G401.6 (cell line): ENCODE measurements at regions not wholly inside any gene's neighbourhood (a gene's known extent, or its start where the extent isn't known, plus 50 kb on each side); places are given as distances from the start of the nearest gene placed in this dataset.
"Not testable (repeated sequence)": the region's sequence is repeated elsewhere in the genome, so short reads cannot be mapped to it uniquely, and the experiment has no call there.

Experiments used
- FAIRE-seq: peaks from 2 replicates; lab custom pipeline; 2012; peaks lifted over from hg19 to GRCh38; lab: Jason Lieb, UNC

- FAIRE-seq, result no peak
Observed at GRCh38 chr5:164119806-164120447, 614.5 kb downstream of the MAT2B start.

DNA sequence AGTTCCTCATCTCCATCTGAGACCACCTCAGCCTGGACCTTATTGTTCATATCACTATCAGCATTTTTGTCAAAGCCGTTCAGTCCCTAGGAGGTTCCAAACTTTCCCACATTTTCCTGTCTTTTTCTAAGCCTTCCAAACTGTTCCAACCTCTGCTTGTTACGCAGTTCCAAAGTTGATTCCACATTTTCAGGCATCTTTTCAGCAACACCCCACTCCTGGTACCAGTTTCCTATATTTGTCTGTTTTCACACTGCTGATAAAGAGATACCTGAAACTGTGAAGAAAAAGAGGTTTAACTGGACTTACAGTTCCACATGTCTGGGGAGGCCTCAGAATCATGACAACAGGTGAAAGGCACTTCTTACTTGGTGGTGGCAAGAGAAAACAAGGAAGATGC, 622.1 kb downstream of the MAT2B start:
- FAIRE-seq, result no peak

DNA sequence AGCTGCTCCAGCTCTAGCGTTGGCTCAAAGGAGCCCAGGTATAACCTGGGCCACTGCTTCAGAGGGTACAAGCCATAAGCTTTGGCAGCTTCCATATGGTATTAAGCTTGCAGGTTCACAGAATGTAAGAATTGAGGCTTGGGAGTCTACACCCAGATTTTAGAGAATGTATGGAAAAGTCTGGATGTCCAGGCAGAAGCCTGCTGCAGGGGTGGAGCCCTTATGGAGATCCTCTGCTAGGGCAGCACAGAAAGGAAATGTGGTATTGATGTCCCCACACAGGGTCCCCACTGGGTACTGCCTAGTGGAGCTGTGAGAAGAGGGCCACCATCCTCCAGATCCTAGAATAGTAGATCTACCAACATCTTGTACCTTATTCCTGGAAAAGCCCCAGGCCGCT, 626.9 kb downstream of the MAT2B start:
- no peak for FAIRE-seq

GRCh38 chr5:164137095-164137494, 631.7 kb downstream of the MAT2B start:
- FAIRE-seq, result no peak

DNA sequence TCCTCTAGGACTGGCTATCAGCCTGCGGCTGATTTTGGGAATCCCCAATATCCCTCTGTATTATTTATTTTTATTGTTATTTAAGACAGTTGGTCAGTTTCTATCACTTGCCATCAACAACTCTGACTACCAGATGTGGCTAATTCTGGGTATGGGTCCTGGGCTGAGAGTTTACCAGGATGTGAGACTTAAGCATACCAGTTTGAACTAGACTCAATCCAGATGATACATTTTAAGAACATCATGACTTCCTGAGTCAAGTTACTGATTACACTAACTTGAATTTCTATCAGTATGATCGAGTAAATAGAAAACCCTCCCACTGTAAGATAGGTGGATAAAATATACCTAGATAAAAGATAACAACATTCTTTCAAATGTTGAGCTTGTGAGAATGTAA, 634.0 kb downstream of the MAT2B start:
- FAIRE-seq, result no peak

DNA sequence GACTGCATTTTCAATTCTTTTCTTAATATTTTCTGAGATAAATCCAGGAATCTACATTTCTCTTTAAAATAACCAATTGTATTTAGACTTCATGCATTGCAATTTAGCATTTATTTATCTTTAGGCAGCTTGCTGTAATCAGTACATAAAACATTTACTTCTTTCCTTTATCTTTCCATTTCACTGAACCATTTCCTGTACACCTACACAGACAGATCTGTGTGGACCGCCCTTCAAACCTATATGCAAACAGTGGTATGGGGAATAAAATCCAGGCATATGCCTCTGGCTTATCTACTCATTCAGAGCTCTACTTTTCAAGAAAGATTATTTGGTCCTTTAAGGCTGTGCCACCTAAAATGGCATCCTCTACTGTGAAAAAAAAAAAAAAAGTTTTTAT, 640.0 kb downstream of the MAT2B start:
- no peak for FAIRE-seq

DNA sequence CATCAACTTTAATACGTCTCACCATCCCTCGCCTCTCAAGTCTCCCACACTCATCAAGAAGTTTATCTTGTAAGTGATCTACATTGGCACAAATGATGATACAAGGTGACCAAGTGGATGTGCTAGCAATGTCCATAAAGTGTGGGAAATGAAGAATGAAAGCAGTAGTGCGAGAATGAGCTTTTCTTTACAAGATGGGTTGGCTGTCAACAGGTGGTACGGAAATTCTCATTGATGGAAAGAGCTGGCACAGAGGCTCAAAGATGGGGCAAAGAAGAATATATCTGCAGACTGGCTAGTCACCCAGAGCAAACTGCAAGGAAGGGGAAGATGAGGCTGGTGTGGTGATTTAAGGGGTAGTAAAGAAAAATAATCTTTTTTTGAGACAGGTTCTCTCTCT, 640.8 kb downstream of the MAT2B start:
- FAIRE-seq, result no peak

- no peak for FAIRE-seq
Observed at GRCh38 chr5:164148292-164148691, 642.9 kb downstream of the MAT2B start.

DNA sequence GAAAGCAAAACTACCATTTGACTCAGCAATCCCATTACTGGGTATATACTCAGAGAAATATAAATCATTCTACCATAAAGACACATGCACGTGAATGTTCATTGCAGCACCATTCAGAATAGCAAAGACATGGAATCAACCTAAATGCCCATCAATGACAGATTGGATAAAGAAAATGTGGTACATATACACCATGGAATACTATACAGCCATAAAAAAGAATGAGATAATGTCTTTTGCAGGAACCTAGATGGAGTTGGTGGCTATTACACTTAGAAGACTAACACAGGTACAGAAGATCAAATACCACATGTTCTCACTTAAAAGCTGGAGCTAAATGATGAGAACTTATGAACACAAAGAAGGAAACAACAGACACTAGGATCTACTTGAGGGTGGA, 647.1 kb downstream of the MAT2B start:
- FAIRE-seq, result not testable (repeated sequence)

- no peak for FAIRE-seq
Observed at GRCh38 chr5:164153469-164154172, 648.2 kb downstream of the MAT2B start.

- no peak for FAIRE-seq
Observed at GRCh38 chr5:164170814-164171213, 665.4 kb downstream of the MAT2B start.

GRCh38 chr5:164175083-164175482, 669.7 kb downstream of the MAT2B start:
- FAIRE-seq, result no peak

- FAIRE-seq, result no peak
Observed at GRCh38 chr5:164179406-164179805, 674.0 kb downstream of the MAT2B start.

- no peak for FAIRE-seq
Observed at GRCh38 chr5:164181604-164182003, 676.2 kb downstream of the MAT2B start.

DNA sequence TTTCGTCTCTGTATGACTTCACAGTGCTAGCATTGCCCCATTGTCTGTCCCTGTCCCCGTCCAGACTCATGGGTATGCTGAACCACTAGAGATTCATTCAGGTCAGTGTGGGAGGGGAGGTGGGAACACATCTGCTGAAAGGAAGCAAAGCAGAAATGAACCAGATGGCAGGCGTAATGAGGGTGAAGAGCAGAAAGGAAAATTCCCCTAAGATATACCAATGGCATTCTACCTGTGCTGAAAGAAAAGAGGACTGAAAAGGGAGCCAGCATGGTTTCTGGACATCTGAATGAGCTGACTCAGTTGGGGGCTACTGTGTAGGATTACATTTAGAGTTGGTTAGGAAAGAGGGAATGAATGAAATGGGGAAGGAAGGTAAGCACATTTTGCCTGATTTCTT, 678.7 kb downstream of the MAT2B start:
- FAIRE-seq, result no peak

GRCh38 chr5:164185000-164185399, 679.6 kb downstream of the MAT2B start:
- FAIRE-seq, result no peak

- no peak for FAIRE-seq
Observed at GRCh38 chr5:164186550-164186949, 681.1 kb downstream of the MAT2B start.

GRCh38 chr5:164187785-164188184, 682.4 kb downstream of the MAT2B start:
- FAIRE-seq, result no peak

DNA sequence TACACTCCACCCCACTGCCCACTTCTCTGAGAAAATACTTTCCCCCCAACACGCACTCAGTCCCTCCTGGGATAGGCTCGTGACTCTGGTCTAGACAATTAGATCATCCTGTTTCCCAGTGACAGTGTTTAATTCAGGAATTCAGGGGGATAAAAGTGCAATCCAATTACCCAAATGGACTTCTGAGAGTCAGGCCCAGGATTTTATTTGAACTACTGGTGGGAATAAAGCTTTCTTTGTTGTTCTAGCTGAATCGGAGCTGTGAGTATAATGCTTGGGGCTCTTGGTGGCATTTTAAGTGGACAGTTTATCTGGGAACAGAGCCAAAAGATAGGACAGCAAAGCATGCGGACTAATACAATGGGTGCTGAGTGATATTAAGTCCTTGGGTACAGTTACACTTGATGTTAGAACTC, 683.3 kb downstream of the MAT2B start:
- FAIRE-seq, result no peak

DNA sequence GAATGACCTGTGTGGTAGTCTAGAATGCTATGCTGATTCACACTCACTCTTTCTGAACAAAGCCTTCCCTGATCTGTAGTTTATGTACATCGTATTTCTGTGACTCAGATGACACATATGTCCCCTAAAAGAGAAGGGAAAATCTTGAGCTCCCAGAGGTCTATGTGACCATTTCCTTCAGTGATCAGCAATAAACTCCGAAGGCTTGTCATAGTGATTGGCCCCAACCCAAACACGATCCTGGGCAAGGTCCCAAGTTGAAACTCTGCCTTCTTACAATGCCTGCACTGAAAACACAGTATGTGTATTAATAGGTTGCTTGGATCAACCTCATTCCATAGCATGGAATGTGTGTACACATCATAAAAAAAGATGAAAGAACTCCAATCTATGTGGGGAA, 685.8 kb downstream of the MAT2B start:
- no peak for FAIRE-seq

DNA sequence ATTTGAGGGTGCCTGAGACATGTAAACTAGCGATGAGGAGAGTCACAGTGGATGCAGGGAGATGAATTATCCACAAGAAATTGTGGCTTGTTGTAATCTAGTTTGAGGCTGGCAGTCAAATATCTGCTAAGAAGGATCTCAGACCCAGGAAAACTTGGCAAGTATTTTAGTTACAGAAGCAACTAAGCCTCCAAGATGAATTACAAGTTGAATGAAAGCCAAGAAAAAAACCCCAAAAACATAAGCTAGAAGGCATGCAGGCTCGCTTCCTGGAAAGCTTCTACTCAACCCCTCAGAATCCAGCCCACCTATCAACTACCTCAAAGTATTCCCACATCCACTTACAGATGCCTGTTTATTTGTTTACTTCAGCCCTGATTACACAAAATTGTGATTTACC, 696.9 kb downstream of the MAT2B start:
- FAIRE-seq, result no peak

- no peak for FAIRE-seq
Observed at GRCh38 chr5:164203581-164204225, 698.3 kb downstream of the MAT2B start.

GRCh38 chr5:164204338-164204946, 699.0 kb downstream of the MAT2B start:
- FAIRE-seq, result no peak
